BLaER1 treated with 17β-estradiol and CSF1 and Interleukin-3, amounts not matched to agents 10 nM and 100 nM (cell line): ENCODE measurements at regions not wholly inside any gene's neighbourhood (a gene's known extent, or its start where the extent isn't known, plus 50 kb on each side); places are given as distances from the start of the nearest gene placed in this dataset.

Experiments used
- H3K27ac ChIP-seq, 11 experiments: shearing (Covaris generic); formaldehyde crosslinking; 2 replicates each; pipeline ENCODE4 v1.8.1; 2022
- H3K27me3 ChIP-seq, 11 experiments: shearing (Covaris generic); formaldehyde crosslinking; 2 replicates each; pipeline ENCODE4 v1.8.1; 2022
- H3K36me3 ChIP-seq, 11 experiments: shearing (Covaris generic); formaldehyde crosslinking; 2 replicates each; pipeline ENCODE4 v1.8.1; 2022
- H3K4me1 ChIP-seq, 10 experiments: shearing (Covaris generic); formaldehyde crosslinking; 2 replicates each; pipeline ENCODE4 v1.8.1; 2022
- H3K4me2 ChIP-seq, 11 experiments: shearing (Covaris generic); formaldehyde crosslinking; 2 replicates each; pipeline ENCODE4 v1.8.1; 2022
- H3K4me3 ChIP-seq, 10 experiments: shearing (Covaris generic); formaldehyde crosslinking; 2 replicates each; pipeline ENCODE4 v1.8.1; 2022
- H3K9ac ChIP-seq, 11 experiments: shearing (Covaris generic); formaldehyde crosslinking; 2 replicates each; pipeline ENCODE4 v1.8.1; 2022
- H3K9me3 ChIP-seq, 11 experiments: shearing (Covaris generic); formaldehyde crosslinking; replicated peaks in 1 of 11; 2 replicates each; pipeline ENCODE4 v1.8.1; 2022
- H4K20me1 ChIP-seq, 11 experiments: shearing (Covaris generic); formaldehyde crosslinking; 2 replicates each; pipeline ENCODE4 v1.8.1; 2022
- Cebpa-rat ChIP-seq, 11 experiments: shearing (Covaris generic); IDR thresholded peaks; 2 replicates each; pipeline ENCODE4 v1.8.1; 2022

GRCh38 chr5:118208031-118208453 is 780.3 kb downstream of the DTWD2 start:
- peaks cover 33 to 54% (median 41%) of the 10 kb centered on the region in 11 experiments for H3K9me3 ChIP-seq
- H3K4me2 ChIP-seq = no peak overlapping the region
- TF ChIP-seq Cebpa-rat (IDR thresholded peaks at IDR 0.05) = no peak
- H4K20me1 ChIP-seq = no peaks in the 10 kb centered on the region
- no peaks in the 10 kb centered on the region for H3K36me3 ChIP-seq
- no peaks in the 10 kb centered on the region for H3K4me1 ChIP-seq
- no peak overlapping the region for H3K4me3 ChIP-seq
- no peak overlapping the region for H3K27ac ChIP-seq
- no peaks in the 10 kb centered on the region for H3K27me3 ChIP-seq
- no peak overlapping the region for H3K9ac ChIP-seq

- H4K20me1 ChIP-seq = no peaks in the 10 kb centered on the region
- no peak overlapping the region for H3K27ac ChIP-seq
- no peak overlapping the region for H3K9ac ChIP-seq
- peaks cover 0 to 6% (median 0%) of the 10 kb centered on the region in 10 experiments; a peak in 1 of 20 replicates for H3K4me1 ChIP-seq
- TF ChIP-seq Cebpa-rat (IDR thresholded peaks at IDR 0.05) = no peak
- no peaks in the 10 kb centered on the region for H3K36me3 ChIP-seq
- no peak overlapping the region for H3K4me2 ChIP-seq
- H3K27me3 ChIP-seq = no peaks in the 10 kb centered on the region
- H3K4me3 ChIP-seq = no peak overlapping the region
- H3K9me3 ChIP-seq = no peaks in the 10 kb centered on the region
Observed at GRCh38 chr5:118199801-118200200, 788.5 kb downstream of the DTWD2 start.

- no peaks in the 10 kb centered on the region for H3K9me3 ChIP-seq
- H3K27me3 ChIP-seq = no peaks in the 10 kb centered on the region
- no peaks in the 10 kb centered on the region for H4K20me1 ChIP-seq
- TF ChIP-seq Cebpa-rat (IDR thresholded peaks at IDR 0.05) = no peak
- no peak overlapping the region for H3K9ac ChIP-seq
- H3K4me1 ChIP-seq = peaks cover 0 to 6% (median 0%) of the 10 kb centered on the region in 10 experiments; a peak in 1 of 20 replicates
- H3K27ac ChIP-seq = no peak overlapping the region
- no peak overlapping the region for H3K4me3 ChIP-seq
- no peaks in the 10 kb centered on the region for H3K36me3 ChIP-seq
- H3K4me2 ChIP-seq = no peak overlapping the region
Observed at GRCh38 chr5:118196229-118196628, 792.1 kb downstream of the DTWD2 start.

- Histone ChIP-seq H3K9ac (no peak overlapping the region), H3K36me3 (no peaks in the 10 kb centered on the region), H3K4me2 (peak overlapping the region in 1 of 11 experiments; percentile 15; a peak in 1 of 22 replicates), H3K9me3 (no peaks in the 10 kb centered on the region), H3K4me3 (no peak overlapping the region), H4K20me1 (no peaks in the 10 kb centered on the region), H3K4me1 (peaks cover 0 to 6% (median 0%) of the 10 kb centered on the region in 10 experiments; a peak in 1 of 20 replicates), H3K27ac (no peak overlapping the region), H3K27me3 (no peaks in the 10 kb centered on the region)
- no peak for TF ChIP-seq Cebpa-rat (IDR thresholded peaks at IDR 0.05)
Observed at GRCh38 chr5:118195211-118195610, 793.1 kb downstream of the DTWD2 start.

GRCh38 chr5:118193194-118193905 is 795.0 kb downstream of the DTWD2 start:
- no peaks in the 10 kb centered on the region for H3K9me3 ChIP-seq

GRCh38 chr5:118185018-118185417 is 803.3 kb downstream of the DTWD2 start:
- H3K4me1 ChIP-seq = no peaks in the 10 kb centered on the region
- H4K20me1 ChIP-seq = no peaks in the 10 kb centered on the region
- no peak overlapping the region for H3K27ac ChIP-seq
- H3K9me3 ChIP-seq = no peaks in the 10 kb centered on the region
- no peak for TF ChIP-seq Cebpa-rat (IDR thresholded peaks at IDR 0.05)
- H3K9ac ChIP-seq = no peak overlapping the region
- H3K4me3 ChIP-seq = no peak overlapping the region
- no peaks in the 10 kb centered on the region for H3K27me3 ChIP-seq
- no peak overlapping the region for H3K4me2 ChIP-seq
- no peaks in the 10 kb centered on the region for H3K36me3 ChIP-seq

More at GRCh38 chr5:118193194-118193905, 795.0 kb downstream of the DTWD2 start:
- H3K36me3 ChIP-seq = no peaks in the 10 kb centered on the region
- H3K4me3 ChIP-seq = no peak overlapping the region
- no peaks in the 10 kb centered on the region for H4K20me1 ChIP-seq
- no peak overlapping the region for H3K4me2 ChIP-seq
- H3K27ac ChIP-seq = no peak overlapping the region
- peaks cover 0 to 6% (median 0%) of the 10 kb centered on the region in 10 experiments; a peak in 1 of 20 replicates for H3K4me1 ChIP-seq
- no peak overlapping the region for H3K9ac ChIP-seq
- TF ChIP-seq Cebpa-rat (IDR thresholded peaks at IDR 0.05) = no peak
- no peaks in the 10 kb centered on the region for H3K27me3 ChIP-seq

GRCh38 chr5:118176146-118176545 is 812.2 kb downstream of the DTWD2 start:
- Histone ChIP-seq H3K4me3 (no peak overlapping the region), H4K20me1 (no peaks in the 10 kb centered on the region), H3K36me3 (no peaks in the 10 kb centered on the region), H3K4me2 (no peak overlapping the region), H3K27me3 (no peaks in the 10 kb centered on the region), H3K9me3 (no peaks in the 10 kb centered on the region), H3K4me1 (no peaks in the 10 kb centered on the region), H3K9ac (no peak overlapping the region), H3K27ac (no peak overlapping the region)
- TF ChIP-seq Cebpa-rat (IDR thresholded peaks at IDR 0.05) = no peak

- Histone ChIP-seq H3K27ac (no peak overlapping the region), H3K4me1 (no peaks in the 10 kb centered on the region), H3K27me3 (no peaks in the 10 kb centered on the region), H4K20me1 (no peaks in the 10 kb centered on the region), H3K4me3 (no peak overlapping the region), H3K4me2 (no peak overlapping the region), H3K9me3 (no peaks in the 10 kb centered on the region), H3K36me3 (no peaks in the 10 kb centered on the region), H3K9ac (no peak overlapping the region)
- 0 out of 22 replicates have a peak, but pooled peaks of 1 of the 11 experiments have one; percentile 7 for TF ChIP-seq Cebpa-rat (IDR thresholded peaks at IDR 0.05)
Observed at GRCh38 chr5:118174671-118175070, 813.7 kb downstream of the DTWD2 start.

GRCh38 chr5:118173340-118173739 is 815.0 kb downstream of the DTWD2 start:
- Histone ChIP-seq H3K27me3 (no peaks in the 10 kb centered on the region), H3K36me3 (no peaks in the 10 kb centered on the region), H3K9me3 (no peaks in the 10 kb centered on the region), H3K4me3 (no peak overlapping the region), H3K4me1 (no peaks in the 10 kb centered on the region), H4K20me1 (no peaks in the 10 kb centered on the region), H3K4me2 (no peak overlapping the region), H3K9ac (no peak overlapping the region), H3K27ac (no peak overlapping the region)
- TF ChIP-seq Cebpa-rat (IDR thresholded peaks at IDR 0.05) = no peak

GRCh38 chr5:118165619-118166018 is 822.7 kb downstream of the DTWD2 start:
- no peak overlapping the region for H3K27ac ChIP-seq
- TF ChIP-seq Cebpa-rat (IDR thresholded peaks at IDR 0.05) = no peak
- no peak overlapping the region for H3K4me3 ChIP-seq
- no peaks in the 10 kb centered on the region for H3K36me3 ChIP-seq
- H3K9ac ChIP-seq = no peak overlapping the region
- no peaks in the 10 kb centered on the region for H3K27me3 ChIP-seq
- H4K20me1 ChIP-seq = no peaks in the 10 kb centered on the region
- no peaks in the 10 kb centered on the region for H3K4me1 ChIP-seq
- no peaks in the 10 kb centered on the region for H3K9me3 ChIP-seq
- H3K4me2 ChIP-seq = no peak overlapping the region
